Activated CD8-positive, alpha-beta memory T cell treated with anti-CD3 and anti-CD28 coated beads for 24 hours (primary cell): ENCODE measurements at regions not wholly inside any gene's neighbourhood (a gene's known extent, or its start where the extent isn't known, plus 50 kb on each side); places are given as distances from the start of the nearest gene placed in this dataset.
"Not testable (repeated sequence)": the region's sequence is repeated elsewhere in the genome, so short reads cannot be mapped to it uniquely, and the experiment has no call there.

Experiments
- DNase-seq: peaks from one replicate; pipeline ENCODE4 v3.0.0-alpha.2; 2020

DNA sequence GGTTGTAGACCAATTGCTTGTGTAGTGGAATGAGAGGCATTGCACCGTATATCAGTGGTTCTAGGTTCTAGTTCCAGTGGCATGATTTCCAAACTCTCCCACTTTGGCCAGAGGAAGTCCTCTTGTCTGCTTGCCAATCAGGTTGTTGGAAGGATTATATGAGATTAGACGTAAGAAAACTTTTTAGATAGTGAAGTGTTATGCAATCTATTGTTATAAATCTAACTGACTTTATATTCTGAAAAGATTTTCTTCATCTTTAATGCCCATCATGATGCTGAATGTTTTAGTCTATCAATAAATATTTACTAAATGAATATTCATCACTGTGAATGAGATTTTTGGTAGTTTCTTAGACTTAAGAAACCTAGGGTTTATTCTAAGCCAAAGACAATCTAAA, 152.6 kb downstream of the TFPI2 start:
- DNase-seq: no peak

DNA sequence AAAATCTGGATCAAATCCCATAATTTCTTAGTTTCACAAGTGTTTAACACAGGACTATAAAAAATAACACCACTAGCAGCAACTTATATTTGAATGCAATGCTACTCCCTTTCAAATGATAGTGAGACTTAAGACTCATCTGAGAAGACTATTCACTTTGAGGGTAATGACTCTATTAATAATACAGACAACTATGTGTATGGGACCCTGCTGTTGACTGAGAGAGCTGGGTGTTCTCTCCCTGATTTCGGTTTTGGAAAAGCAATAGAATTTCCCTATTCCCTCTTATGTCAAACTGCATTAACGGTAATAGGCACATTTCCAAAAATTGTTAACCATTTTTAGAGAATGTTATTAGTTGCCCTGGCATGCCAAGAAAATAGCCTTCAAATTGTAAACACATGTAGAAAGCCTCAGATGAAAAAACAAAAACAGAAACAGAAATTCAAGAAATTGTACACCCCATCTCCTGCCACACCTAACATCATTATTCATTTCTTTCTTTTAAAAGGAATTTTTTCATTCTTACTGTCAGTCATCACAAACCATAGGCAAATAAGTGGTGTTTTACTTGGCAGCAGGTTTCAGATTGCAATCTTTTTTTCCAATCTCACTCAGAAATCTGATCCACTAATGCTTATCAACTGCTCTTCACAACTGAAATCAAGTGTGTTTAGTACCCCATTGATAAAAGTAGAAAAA, 153.7 kb downstream of the TFPI2 start:
- no peak for DNase-seq

DNA sequence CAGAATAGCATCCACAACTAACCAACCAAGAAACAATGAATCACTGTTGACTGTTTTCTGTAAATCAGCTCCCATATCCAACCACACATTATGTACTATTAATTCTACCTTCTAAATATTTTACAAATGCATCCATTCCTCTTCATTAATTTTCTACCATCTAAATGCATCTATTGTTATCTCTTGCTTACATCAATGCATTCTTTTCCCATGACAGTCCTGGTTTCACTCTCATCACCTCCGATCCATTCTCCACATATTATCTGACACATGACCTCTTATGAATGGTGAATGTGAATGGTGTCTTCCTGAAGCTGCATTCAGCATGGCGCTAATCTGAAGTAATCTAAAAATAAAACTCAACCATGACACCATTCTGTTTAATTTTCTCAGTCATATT, 153.8 kb upstream of the CALCR start:
- no peak for DNase-seq

DNA sequence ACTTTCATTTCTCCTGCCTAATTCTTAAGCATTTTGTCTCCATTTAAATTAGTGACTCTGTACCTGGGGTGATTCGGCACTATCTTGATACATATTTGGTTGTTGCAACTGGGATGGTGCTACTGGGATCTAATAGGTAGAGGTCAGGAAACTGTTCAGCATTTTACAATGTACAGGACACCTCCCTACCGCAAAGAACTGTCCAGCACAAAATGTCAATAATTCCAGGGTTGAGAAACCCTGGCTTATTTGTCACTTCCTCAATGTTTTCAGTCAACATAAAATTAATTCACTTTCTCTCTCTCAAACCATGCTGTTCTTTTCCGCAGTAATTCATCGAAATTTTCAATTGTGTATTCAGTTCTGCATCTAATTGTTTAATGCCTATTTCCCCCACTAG, 151.4 kb upstream of the CALCR start:
- no peak for DNase-seq

DNA sequence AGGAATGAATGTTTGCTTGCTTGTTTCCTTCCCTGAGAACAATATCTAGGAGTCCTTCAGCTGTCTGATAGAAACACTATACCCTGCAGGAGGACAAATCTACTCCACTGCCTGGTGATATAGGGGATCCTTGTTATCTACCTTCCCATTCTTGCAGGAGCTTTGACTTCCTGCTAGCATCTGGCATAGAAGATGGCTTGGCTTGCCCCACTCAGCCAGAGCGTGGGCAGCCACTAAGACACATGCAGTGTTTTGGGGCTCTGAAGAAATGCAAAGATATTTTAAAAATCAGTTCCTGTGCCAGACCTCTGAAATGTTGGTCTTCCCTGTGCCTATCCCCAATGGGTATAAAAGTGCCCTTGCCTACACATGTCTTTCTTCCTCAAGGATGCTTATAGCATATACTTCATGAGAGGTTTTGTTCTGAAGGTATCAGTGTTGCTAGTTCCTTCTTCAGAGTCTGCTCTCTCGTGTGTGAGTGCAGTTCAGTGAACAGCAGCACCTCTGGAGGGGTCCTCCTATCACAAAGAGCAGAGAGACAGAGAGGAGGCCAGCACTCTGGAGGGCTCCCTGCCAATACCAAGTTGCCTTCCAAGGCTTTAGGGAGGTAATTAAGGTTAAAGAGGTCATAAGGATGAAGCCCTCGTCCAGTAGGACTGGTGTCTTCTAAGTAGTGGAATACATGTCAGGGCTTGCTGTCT, 149.1 kb upstream of the CALCR start:
- DNase-seq: no peak

DNA sequence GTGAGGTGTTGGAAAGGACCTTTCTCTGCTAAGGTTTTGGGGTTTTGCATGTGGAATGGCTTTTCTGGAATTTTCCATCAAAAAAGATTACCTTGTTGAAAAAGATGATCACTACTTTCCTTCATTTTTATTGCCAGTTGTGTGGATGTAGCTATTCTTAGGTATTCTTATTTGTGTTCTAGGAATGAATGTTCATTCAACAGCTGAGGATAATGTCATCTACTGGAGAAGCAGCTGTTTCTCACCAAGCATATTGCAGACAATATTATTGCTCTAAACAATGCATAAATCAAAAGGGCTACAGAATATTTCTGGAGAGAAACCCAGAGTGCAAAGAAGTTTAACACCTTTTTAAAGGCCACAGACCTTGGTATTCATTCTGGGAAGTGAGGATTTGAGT, 145.6 kb upstream of the CALCR start:
- no peak for DNase-seq

DNA sequence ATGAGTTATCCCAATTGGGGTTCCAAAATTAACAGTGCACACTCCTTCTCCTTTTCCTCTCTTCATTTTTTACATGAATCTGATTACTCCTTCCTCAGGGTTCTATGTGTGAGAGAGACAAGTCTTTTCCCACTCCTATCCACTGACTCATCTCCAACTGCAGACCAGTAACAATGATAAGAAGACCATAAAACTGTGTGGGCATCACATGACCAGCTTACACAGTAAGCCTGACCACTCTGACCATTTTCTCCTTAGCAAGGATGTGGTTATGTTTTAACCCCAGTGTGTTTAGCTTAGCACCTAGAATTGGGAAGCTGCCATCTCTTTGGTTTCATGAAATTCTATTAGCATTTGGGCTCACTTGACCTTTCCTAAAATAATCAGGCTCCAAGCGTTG, 145.0 kb upstream of the CALCR start:
- no peak for DNase-seq

DNA sequence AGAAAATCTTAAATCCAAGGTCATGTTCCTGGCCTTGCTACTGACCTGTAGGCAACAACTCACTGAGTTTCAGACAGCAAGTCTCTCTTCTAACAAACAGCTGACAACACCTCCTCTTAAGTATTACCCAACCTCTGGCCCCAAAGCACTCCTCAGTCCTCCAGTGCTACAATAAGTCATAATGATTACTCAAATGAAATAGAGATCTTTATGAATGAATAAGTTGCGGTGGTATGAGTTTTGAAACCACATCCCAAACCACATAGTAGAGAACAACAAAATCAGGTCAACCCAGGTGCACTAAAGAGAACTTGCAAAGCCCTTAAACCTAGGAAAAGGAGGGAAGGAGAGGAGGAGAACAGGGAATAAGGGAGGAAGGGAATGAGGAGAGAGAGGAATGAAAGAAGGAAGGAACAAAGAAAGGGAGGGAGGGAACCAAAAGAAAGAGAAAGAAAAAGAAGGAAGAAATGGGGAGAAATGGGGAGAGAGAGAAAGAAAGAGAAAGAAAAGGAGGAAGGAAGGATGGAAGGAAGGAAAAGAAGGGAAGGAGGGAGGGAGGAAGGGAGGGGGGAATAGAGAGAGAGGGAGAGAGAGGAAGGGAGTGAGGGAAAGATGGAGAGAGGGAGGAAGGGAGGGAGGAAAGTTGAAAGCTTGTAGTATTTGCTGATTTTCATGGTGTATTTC, 142.8 kb upstream of the CALCR start:
- no peak for DNase-seq

DNA sequence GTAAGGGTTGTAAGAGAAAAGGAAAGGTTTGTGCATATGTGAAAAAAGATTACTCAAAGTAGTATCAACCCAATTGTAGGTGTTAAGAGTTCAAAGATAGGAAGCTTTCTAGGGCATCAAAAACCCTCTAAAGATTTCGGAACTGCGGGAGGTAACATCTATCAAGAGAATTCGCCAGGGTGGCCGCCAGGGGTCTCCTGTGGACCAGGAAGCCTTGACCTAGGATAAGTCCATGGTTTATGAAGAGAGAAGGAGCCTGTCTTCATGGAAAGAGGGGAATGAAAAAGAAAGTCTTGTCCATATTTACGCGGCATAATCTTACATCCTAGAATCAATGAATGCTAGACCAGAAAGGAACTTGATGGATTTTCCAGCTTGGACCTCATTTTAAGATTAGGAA, 140.7 kb upstream of the CALCR start:
- peak; percentile 58 for DNase-seq

DNA sequence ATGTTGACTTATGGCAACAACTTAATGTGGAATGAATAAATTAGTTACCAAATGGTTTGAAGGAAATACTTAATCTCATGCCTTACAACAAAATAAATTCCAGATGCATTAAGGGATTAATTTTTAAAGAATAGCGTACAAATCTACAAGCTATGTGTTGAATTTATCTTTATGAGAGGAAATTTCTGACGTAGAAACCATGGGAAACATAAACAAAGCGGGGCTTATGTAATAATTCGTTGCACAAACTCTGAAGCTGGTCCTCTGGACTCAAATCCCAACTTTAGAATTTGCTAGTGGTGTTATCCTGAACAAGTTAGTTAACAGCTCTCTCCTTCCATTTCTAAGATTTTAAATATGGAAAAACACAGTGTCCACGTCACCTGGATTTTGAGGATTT, 137.4 kb upstream of the CALCR start:
- DNase-seq: no peak

DNA sequence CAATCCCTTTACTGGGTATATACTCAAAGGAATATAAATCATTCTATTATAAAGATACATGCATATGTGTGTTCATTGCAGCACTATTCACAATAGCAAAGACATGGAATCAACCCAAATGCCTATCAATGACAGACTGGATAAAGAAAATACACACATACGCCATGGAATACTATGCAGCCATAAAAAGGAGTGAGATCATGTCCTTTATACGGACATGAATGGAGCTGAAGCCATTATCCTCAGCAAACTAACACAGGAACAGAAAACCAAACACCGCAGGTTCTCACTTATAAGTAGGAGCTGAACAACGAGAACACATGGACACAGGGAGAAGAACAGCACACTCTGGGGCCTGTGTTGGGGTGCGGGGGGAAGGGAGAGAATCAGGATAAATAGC, 133.7 kb upstream of the CALCR start:
- DNase-seq: not testable (repeated sequence)

DNA sequence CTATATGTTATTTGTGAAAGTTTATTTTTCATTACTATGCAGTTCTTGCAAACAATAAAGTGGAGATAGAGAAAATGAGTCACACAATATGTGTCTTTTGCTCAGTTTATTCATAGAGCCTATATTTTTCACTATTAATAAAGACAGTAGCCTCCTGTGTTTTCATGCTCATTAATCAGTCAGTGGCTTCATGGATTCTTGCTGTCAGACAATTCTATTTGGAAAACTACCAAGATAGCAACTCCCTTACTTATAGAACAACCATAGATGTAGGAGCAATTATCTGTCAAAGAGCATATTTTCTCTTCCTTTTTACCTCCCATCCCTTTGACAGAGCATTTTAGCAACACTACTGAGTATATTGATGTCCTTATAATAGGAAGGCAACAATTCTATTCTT, 132.7 kb upstream of the CALCR start:
- no peak for DNase-seq

DNA sequence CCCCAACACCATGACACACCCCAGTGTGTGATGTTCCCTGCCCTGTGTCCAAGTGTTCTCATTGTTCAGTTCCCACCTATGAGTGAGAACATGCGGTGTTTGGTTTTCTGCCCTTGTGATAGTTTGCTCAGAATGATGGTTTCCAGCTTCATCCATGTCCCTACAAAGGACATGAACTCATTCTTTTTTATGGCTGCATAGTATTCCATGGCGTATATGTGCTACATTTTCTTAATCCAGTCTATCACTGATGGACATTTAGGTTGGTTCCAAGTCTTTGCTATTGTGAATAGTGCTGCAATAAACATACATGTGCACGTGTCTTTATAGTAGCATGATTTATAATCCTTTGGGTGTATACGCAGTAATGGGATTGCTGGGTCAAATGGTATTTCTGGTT, 131.6 kb upstream of the CALCR start:
- not testable (repeated sequence) for DNase-seq

DNA sequence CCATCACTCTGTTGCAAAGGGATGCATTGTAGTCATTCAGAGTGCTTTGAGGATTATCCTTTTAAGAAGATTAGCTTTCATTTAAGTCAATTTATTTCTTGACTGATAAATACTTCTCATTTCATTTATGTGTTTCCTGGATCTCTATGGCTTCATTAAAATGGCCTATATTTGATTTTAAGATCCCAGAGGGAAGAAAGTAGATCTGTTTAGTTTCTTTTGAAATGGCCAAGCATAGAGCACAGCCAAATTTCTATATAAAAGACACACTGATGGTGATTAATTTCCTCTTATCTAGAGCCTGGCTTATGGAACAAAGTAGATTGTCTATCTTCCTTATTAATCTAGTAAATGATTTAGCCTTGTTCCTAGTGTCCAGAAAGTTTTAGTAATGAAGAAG, 129.7 kb upstream of the CALCR start:
- no peak for DNase-seq

DNA sequence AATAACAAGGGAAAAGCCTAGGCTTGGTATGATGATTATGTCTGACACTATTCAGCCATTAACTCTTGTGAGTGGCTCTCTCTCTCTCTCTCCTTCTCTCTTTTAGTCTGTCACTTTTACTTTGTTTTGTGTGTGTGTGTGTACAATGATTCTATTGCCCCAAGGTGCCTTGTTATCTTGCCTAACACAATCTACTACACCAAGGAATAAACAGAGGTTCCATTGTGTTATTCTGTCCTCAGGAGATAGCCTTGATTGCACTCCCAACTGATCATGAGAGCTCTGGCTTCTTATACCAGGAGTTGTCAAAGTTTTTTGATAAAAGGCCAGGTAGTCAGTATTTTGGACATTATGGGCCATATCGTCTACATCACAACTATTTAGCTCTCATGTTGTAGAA, 123.4 kb upstream of the CALCR start:
- no peak for DNase-seq

DNA sequence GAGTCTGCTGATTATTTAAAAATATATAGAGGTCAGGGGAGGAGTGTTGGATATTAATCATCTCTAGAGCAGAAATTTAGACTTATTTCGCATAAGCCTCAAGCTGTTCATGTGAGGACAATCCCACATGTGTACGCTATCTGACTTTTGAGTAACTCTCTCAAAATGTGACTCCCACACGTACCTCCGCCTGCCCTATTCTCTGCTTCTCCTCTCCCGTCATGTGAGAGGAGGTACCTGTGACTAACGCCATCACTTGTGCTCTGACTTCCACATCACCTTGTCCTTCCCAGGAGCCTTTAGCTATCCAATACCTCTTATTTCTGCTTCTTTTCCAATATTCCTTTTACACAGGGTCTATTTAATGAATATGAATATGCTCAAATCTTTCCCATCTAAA, 119.3 kb upstream of the CALCR start:
- no peak for DNase-seq

DNA sequence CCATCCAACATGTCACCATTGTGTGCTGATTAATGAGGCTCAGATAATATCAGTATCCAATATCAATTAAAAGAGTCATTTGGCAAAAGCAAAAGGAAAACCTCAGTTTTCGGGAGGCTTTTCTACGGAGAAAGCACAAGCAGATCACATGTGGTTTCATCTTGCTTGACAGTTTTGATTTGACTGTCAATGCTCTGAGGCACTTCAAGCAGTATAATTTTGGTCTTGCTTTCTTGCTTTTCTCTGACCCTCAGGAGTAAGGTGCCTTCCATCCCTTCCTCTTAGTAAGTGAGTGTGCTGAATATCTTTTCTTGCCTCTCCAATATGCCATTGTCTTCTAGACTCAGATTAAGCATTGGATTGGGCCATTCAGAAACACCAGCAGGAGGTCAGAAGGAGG, 115.5 kb upstream of the CALCR start:
- no peak for DNase-seq

DNA sequence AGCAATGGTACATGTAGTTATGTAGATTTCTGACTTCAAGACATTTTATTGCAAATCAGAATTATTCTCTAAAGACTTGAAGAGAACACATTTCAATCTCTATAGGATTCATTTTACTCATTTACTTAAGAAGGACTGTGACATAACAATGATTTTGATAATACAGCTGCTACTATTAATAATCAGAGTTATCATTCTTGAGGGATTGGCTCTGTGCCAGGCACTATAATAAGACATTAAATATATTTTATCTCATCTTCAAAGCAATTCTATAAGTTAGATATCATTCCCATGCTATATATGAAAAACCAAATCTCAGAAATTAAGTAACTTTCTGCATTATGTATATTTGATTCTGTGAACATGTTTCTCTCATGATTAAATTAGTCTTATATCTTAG, 103.7 kb upstream of the CALCR start:
- no peak for DNase-seq

DNA sequence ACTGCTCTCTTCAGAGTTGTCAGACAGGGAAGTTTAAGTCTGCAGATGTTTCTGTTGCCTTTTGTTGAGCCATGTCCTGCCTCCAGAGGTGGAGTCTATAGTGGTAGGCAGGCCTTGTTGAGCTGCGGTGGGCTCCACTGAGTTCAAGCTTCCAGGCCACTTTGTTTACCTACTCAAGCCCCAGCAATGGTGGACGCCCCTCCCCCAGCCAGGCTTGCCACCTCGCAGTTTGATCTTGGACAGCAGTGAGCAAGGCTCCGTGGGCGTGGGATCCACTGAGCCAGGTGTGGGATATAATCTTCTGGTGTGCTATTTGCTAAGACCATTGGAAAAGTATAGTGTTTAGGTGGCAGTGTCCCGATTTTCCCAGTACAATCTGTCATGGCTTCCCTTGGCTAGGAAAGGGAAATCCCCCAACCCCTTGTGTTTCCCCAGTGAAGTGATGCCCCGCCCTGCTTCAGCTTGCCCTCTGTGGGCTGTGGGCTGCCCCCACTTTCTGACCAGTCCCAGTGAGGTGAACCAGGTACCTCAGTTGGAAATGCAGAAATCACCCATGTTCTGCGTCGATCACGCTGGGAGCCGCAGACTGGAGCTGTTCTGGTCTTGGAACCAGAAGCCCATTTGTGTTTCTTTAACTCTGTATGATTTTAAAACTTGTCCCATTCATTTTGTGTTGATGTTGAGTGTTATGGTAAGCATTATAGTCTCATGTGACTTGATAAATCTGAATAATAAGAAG, 89.2 kb upstream of the CALCR start:
- no peak for DNase-seq

DNA sequence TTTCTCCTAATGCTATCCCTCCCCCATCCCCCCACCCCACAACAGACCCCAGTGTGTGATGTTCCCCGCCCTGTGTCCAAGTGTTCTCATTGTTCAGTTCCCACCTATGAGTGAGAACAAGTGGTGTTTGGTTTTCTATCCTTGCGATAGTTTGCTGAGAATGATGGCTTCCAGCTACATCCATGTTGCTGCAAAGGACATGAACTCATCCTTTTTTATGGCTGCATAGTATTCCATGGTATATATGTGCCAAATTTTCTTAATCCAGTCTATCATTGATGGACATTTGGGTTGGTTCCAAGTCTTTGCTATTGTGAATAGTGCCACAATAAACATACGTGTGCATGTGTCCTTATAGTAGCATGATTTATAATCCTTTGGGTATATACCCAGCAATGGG, 83.6 kb upstream of the CALCR start:
- DNase-seq: not testable (repeated sequence)

DNA sequence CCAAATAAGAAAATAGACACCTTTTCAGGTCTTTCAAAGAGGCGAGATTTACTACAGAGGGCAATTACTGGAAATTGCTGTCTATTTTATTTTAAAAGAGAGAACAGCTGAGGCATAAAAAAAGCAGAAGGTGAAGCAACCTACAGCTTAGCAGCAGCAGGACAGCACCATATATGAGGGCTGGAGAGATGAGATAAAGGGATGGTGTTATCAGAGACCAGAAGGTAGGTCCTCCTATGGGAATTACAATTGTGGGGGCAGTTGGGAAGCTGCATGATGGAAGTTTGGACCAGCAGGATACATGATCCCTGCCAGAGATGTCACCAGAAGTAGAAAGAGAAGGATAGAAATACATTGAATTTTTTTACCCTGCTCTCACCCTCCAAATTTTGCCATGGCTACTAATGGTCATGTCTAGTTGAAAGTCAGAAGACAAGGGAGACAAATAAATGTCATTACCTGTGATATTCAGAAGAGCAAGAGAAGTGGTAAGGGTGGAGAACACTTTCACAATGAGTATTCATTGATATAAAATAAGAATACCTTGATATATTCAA, 77.2 kb upstream of the CALCR start:
- DNase-seq: no peak

DNA sequence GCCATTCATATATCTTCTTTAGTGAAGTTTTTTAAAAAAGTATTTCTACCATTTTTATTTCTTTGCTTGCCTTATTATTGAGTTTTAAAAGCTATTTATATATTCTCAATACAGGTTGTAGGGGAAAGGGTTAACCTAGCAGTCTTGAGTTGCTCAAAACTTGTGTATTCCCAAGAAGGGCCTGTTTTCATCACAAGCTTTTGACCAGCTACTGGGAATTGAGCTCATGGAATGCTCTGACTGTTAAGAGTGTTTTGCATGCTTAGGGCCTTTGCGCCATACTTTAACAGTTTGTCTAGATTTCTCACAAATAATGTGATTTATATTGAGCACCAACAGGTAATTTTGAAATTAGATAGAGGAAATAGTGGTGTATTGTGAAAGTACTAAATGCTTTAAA, 72.0 kb upstream of the CALCR start:
- DNase-seq: no peak

DNA sequence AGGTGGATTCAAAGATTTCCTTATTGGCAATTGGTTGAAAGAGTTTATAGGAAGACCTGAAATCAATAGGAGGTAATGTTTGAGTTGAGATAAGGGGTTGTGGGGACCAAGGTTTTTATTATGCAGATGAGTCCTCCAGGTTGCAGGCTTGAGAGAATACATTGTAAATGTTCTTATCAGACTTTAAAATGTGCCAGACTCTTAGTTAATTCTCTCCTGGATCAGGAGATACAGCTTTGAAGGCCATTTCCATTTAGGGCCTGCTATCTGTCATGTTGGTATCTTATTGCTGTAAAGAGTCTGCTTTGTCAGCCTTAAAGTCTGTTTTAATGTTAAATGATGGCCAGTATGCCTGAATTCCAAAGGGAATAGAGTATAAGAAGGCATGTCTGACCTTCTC, 61.8 kb upstream of the CALCR start:
- no peak for DNase-seq
